ENCODE measurements at regions not wholly inside any gene's neighbourhood (a gene's known extent, or its start where the extent isn't known, plus 50 kb on each side); places are given as distances from the start of the nearest gene placed in this dataset.
A peak's percentile ranks its signal among the peaks of the same experiment; 100 is the strongest.

DNA sequence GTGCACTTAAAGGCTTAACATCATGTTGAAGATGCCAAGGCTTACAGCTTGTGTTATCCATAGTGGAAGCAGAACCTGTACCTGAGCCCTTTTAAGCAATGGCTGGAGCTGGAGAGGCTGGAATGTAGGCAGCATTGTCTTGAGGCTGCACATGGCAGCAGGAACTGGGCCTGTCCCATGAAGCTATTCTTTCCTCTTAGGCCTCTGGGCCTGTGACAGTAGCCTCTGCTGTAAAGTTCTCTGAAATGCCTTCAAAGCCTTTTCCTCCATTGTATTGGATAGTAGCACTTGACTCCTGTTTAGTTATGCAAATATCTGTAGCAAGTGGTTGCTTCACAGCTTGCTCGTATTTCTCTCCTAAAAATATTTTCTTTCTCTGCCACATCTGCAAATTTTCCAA lies 127.4 kb upstream of the ANO5 start:
- Histone ChIP-seq H3K4me3 (ENCODE audit: low read depth, low read length) (no peak overlapping the region), H3K36me3 (ENCODE audit: control insufficient read depth, insufficient read depth, low read length) (no peaks in the 10 kb centered on the region), H3K27me3 (ENCODE audit: control insufficient read depth, insufficient read depth, low read length) (no peaks in the 10 kb centered on the region)
- DNase-seq (ENCODE audit: low read depth) (no peak), FAIRE-seq (no peak)
- TF ChIP-seq, protein P1, sequence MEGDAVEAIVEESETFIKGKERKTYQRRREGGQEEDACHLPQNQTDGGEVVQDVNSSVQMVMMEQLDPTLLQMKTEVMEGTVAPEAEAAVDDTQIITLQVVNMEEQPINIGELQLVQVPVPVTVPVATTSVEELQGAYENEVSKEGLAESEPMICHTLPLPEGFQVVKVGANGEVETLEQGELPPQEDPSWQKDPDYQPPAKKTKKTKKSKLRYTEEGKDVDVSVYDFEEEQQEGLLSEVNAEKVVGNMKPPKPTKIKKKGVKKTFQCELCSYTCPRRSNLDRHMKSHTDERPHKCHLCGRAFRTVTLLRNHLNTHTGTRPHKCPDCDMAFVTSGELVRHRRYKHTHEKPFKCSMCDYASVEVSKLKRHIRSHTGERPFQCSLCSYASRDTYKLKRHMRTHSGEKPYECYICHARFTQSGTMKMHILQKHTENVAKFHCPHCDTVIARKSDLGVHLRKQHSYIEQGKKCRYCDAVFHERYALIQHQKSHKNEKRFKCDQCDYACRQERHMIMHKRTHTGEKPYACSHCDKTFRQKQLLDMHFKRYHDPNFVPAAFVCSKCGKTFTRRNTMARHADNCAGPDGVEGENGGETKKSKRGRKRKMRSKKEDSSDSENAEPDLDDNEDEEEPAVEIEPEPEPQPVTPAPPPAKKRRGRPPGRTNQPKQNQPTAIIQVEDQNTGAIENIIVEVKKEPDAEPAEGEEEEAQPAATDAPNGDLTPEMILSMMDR (IDR thresholded peaks at IDR 0.05; ENCODE audit: insufficient read depth, low read length, severe bottlenecking) = no peak

DNA sequence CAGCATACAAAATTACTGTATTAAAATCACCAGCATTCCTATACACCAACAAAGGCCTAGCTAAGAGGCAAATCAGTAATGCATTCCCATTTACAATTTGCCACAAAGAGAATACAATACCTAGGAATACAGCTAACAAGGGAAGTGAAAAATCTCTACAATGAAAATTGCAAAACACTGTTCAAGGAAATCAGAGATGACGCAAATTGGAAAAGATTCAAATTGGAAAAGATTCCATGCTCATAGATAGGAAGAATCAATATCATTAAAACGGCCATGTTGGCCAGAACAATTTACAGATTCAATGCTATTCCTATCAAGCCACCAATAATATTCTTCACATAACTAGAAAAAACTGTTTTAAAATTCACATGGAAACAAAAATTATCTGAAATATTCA lies 123.0 kb upstream of the ANO5 start:
- DNase-seq (ENCODE audit: low read depth) (no peak), FAIRE-seq (no peak)
- H3K27me3 ChIP-seq (ENCODE audit: control insufficient read depth, insufficient read depth, low read length) = no peaks in the 10 kb centered on the region
- TF ChIP-seq, protein P1 (IDR thresholded peaks at IDR 0.05; ENCODE audit: insufficient read depth, low read length, severe bottlenecking) = no peak
- H3K4me3 ChIP-seq (ENCODE audit: low read depth, low read length) = no peak overlapping the region
- no peaks in the 10 kb centered on the region for H3K36me3 ChIP-seq (ENCODE audit: control insufficient read depth, insufficient read depth, low read length)

DNA sequence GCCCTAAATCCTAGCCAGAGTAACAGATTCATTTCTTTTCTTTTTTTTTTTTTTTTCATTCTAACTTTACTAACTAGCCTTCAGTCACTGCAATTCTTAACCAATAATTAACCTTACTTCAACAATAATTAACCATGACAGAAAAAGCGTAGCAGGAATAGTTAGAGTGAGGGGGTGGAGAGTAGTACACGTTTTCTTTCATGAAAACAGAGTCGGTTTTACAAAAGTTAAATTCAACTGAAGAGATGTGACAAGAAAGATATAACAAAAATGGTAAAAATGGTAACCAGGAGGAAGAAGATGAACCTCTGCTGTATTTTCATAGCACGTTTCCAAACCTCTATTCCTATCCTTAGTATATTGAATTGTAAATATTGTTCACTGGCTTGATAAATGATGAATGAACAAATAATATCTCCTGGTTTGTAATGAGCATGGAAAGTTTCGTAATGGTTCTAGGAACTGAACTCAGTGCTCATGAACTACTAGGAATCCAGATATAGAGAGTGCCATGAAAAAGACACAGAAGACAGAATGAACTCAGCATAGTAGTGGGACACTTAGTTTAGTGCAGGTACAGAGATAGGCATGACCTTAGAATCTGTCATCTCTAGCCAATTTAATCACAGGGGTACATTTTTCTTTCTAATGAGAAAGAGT lies 116.5 kb upstream of the ANO5 start:
- Histone ChIP-seq H3K36me3 (ENCODE audit: control insufficient read depth, insufficient read depth, low read length) (no peaks in the 10 kb centered on the region), H3K4me3 (ENCODE audit: low read depth, low read length) (no peak overlapping the region), H3K27me3 (ENCODE audit: control insufficient read depth, insufficient read depth, low read length) (no peaks in the 10 kb centered on the region)
- no peak for DNase-seq (ENCODE audit: low read depth)
- TF ChIP-seq, protein P1 (IDR thresholded peaks at IDR 0.05; ENCODE audit: insufficient read depth, low read length, severe bottlenecking) = no peak
- FAIRE-seq = no peak

DNA sequence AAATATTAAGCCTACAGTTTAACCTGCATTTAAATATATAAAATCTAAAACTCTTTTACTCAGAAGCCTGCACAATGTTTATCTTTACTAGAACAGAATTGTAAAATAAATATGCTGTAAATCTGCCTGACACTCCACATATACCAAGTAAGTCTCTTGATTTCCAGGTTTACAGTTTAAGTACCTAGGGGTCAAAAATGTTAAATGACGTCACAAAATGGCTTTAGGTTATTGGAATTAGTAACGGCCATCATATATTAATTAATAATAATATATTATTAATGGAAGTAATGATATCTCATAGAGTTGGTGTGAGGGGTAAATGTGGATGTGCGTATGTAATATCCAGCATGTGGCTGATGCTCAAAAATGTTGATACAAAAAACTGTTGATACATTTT lies 114.8 kb upstream of the ANO5 start:
- no peaks in the 10 kb centered on the region for H3K27me3 ChIP-seq (ENCODE audit: control insufficient read depth, insufficient read depth, low read length)
- DNase-seq (ENCODE audit: low read depth) (no peak), FAIRE-seq (no peak)
- no peak overlapping the region for H3K4me3 ChIP-seq (ENCODE audit: low read depth, low read length)
- no peaks in the 10 kb centered on the region for H3K36me3 ChIP-seq (ENCODE audit: control insufficient read depth, insufficient read depth, low read length)
- TF ChIP-seq, protein P1 (IDR thresholded peaks at IDR 0.05; ENCODE audit: insufficient read depth, low read length, severe bottlenecking) = no peak

GRCh38 chr11:22079133-22079872 lies 113.6 kb upstream of the ANO5 start:
- Histone ChIP-seq H3K36me3 (ENCODE audit: control insufficient read depth, insufficient read depth, low read length) (no peaks in the 10 kb centered on the region), H3K27me3 (ENCODE audit: control insufficient read depth, insufficient read depth, low read length) (no peaks in the 10 kb centered on the region), H3K4me3 (ENCODE audit: low read depth, low read length) (no peak overlapping the region)
- DNase-seq (ENCODE audit: low read depth) (peak; percentile 19), FAIRE-seq (no peak)
- TF ChIP-seq, protein P1 (IDR thresholded peaks at IDR 0.05; ENCODE audit: insufficient read depth, low read length, severe bottlenecking) = no peak
